ENCODE measurements at regions not wholly inside any gene's neighbourhood (a gene's known extent, or its start where the extent isn't known, plus 50 kb on each side); places are given as distances from the start of the nearest gene placed in this dataset.

DNA sequence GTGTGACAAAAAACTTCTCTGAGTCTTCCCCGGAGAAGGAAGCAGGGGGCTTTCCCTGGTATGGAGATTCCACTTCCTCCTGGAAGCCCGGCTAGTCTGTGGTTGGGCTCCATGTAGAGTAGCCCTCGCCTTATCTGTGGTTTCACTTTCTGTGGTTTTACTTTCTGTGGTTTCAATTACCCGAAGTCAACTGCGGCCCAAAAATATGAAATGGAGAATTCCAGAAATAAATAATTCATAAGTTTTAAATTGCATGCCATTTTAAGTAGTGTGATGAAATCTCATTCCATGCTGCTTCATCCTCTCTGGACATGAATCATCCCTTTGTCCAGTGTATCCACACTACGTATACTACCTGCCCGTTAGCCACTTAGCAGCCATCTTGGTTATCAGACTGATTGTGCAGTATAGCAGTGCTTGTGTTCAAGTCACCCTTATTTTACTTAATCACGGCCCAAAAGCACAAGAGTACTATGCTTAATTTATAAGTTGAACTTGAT, 275.0 kb upstream of the SESN3 start:
- TF ChIP-seq TAF1 (IDR thresholded peaks at IDR 0.05; ENCODE audit: borderline replicate concordance, low read depth, low read length) (no peak), POLR2AphosphoS5 (IDR thresholded peaks at IDR 0.05; ENCODE audit: low read depth, low read length) (no peak), POLR2A (IDR thresholded peaks at IDR 0.05; ENCODE audit: low read depth, low read length) (no peak)
